NCI-H2196 treated with DMSO at 0.1 percent for 48 hours (cell line): ENCODE measurements at regions not wholly inside any gene's neighbourhood (a gene's known extent, or its start where the extent isn't known, plus 50 kb on each side); places are given as distances from the start of the nearest gene placed in this dataset.
A peak's percentile ranks its signal among the peaks of the same experiment; 100 is the strongest.

ENCODE experiments used
- DNase-seq: peaks from one replicate; lab custom pipeline; 2025; ENCODE audit not compliant: unreplicated experiment; lab: John Stamatoyannopoulos, UW

GRCh38 chr6:25061289-25061936, 125.7 kb upstream of the RIPOR2 start:
- DNase-seq, result no peak

- DNase-seq, result no peak
These were observed 126.5 kb upstream of the RIPOR2 start for GRCh38 chr6:25062070-25062811.

- no peak for DNase-seq
These were observed 128.2 kb upstream of the RIPOR2 start for GRCh38 chr6:25064006-25064405.

- DNase-seq, result no peak
These were observed 129.9 kb upstream of the RIPOR2 start for GRCh38 chr6:25065666-25066065.

- no peak for DNase-seq
These were observed 130.8 kb upstream of the RIPOR2 start for GRCh38 chr6:25066593-25066992.

GRCh38 chr6:25068866-25069265, 133.1 kb upstream of the RIPOR2 start:
- DNase-seq, result no peak

GRCh38 chr6:25070547-25071366, 135.0 kb upstream of the RIPOR2 start:
- peak; percentile 56 for DNase-seq

GRCh38 chr6:25078141-25078540, 142.4 kb upstream of the RIPOR2 start:
- DNase-seq, result no peak

GRCh38 chr6:25083784-25084507, 148.2 kb upstream of the RIPOR2 start:
- DNase-seq, result no peak

GRCh38 chr6:25084508-25084833, 148.7 kb upstream of the RIPOR2 start:
- DNase-seq, result no peak

GRCh38 chr6:25085756-25086155, 150.0 kb upstream of the RIPOR2 start:
- DNase-seq, result no peak

GRCh38 chr6:25086500-25087091, 150.8 kb upstream of the RIPOR2 start:
- DNase-seq, result no peak

- no peak for DNase-seq
These were observed 152.8 kb upstream of the RIPOR2 start for GRCh38 chr6:25088513-25088912.

- no peak for DNase-seq
These were observed 153.7 kb upstream of the RIPOR2 start for GRCh38 chr6:25089442-25089841.

- DNase-seq, result no peak
These were observed 159.0 kb upstream of the RIPOR2 start for GRCh38 chr6:25094726-25095125.

- DNase-seq, result no peak
These were observed 164.5 kb upstream of the RIPOR2 start for GRCh38 chr6:25100288-25100687.

GRCh38 chr6:25103603-25104002, 167.8 kb upstream of the RIPOR2 start:
- DNase-seq, result no peak

GRCh38 chr6:25105070-25105925, 169.5 kb upstream of the RIPOR2 start:
- no peak for DNase-seq

GRCh38 chr6:25107218-25107617, 171.5 kb upstream of the RIPOR2 start:
- DNase-seq, result no peak

- DNase-seq, result no peak
These were observed 167.4 kb upstream of the CARMIL1 start for GRCh38 chr6:25111782-25112181.
